NB4 (cell line): ENCODE measurements at regions not wholly inside any gene's neighbourhood (a gene's known extent, or its start where the extent isn't known, plus 50 kb on each side); places are given as distances from the start of the nearest gene placed in this dataset.

Experiments used
- DNase-seq: peaks from one replicate; pipeline ENCODE4 v3.0.0; 2010; ENCODE audit warnings: low read depth
- H3K4me3 ChIP-seq: one replicate; pipeline ENCODE4 v1.5.1; 2011; ENCODE audit warnings: mild to moderate bottlenecking, low read depth, low read length, moderate library complexity
- MYC ChIP-seq: IDR thresholded peaks from 2 replicates; pipeline ENCODE4 v1.6.1; 2011; ENCODE audit warnings: low read depth, low read length
- POLR2A ChIP-seq: IDR thresholded peaks from 2 replicates; pipeline ENCODE4 v1.6.1; 2011; ENCODE audit warnings: mild to moderate bottlenecking; ENCODE audit not compliant: insufficient read length; ENCODE audit errors: extremely low read depth
- TF ChIP-seq, protein P1 (sequence below): IDR thresholded peaks from one replicate; pipeline ENCODE4 v1.5.1; 2012; ENCODE audit warnings: low read depth, low read length
- TF ChIP-seq, protein P2 (sequence below): IDR thresholded peaks from 2 replicates; pipeline ENCODE4 v1.6.1; 2011; ENCODE audit warnings: low read depth, low read length

DNA sequence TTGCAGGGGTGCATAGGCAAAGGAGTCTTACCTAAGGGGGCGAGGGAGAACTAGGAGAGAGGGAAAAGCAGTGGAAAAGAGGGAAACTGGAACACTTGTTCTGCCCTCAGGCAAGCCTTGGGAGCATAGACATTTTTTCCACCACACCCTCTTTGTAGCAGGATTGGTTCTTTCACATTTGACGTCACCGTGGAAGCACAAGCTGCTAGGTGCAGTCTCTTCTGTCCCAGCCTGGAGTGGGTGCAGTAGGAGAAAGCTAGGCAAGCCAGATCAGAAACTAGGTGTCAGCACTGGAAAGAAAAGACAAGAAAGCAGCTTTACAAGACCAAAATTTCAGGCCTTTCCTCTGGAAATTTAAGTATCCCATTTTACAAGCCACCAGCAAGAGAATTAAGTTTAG is 440.4 kb downstream of the EFNA5 start:
- TF ChIP-seq POLR2A (no peak), MYC (no peak)
- TF ChIP-seq, protein P1, sequence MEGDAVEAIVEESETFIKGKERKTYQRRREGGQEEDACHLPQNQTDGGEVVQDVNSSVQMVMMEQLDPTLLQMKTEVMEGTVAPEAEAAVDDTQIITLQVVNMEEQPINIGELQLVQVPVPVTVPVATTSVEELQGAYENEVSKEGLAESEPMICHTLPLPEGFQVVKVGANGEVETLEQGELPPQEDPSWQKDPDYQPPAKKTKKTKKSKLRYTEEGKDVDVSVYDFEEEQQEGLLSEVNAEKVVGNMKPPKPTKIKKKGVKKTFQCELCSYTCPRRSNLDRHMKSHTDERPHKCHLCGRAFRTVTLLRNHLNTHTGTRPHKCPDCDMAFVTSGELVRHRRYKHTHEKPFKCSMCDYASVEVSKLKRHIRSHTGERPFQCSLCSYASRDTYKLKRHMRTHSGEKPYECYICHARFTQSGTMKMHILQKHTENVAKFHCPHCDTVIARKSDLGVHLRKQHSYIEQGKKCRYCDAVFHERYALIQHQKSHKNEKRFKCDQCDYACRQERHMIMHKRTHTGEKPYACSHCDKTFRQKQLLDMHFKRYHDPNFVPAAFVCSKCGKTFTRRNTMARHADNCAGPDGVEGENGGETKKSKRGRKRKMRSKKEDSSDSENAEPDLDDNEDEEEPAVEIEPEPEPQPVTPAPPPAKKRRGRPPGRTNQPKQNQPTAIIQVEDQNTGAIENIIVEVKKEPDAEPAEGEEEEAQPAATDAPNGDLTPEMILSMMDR: no peak
- TF ChIP-seq, protein P2, sequence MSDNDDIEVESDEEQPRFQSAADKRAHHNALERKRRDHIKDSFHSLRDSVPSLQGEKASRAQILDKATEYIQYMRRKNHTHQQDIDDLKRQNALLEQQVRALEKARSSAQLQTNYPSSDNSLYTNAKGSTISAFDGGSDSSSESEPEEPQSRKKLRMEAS: no peak
- no peak overlapping the region for H3K4me3 ChIP-seq
- DNase-seq: no peak

DNA sequence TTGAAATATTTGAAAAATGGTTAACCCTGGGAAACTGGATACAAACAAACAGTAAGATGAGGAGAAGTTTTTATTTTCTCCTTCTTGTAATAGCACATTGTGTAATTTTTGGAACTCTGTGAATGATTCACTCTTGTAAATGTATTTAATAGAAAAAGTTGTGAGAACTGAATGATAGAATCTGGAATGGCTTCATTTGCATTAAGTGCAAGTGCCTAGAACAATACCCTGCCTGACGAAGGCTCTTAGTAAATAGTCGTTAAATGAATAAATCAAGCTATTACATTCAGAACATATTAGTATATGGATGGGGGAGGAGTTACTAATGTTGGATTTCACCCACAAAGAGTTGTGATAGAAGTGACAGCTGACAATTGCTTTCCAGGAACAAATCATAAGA is 442.5 kb downstream of the EFNA5 start:
- no peak overlapping the region for H3K4me3 ChIP-seq
- DNase-seq: no peak
- TF ChIP-seq, protein P2: no peak
- TF ChIP-seq MYC: no peak
- TF ChIP-seq, protein P1: no peak
- no peak for TF ChIP-seq POLR2A

DNA sequence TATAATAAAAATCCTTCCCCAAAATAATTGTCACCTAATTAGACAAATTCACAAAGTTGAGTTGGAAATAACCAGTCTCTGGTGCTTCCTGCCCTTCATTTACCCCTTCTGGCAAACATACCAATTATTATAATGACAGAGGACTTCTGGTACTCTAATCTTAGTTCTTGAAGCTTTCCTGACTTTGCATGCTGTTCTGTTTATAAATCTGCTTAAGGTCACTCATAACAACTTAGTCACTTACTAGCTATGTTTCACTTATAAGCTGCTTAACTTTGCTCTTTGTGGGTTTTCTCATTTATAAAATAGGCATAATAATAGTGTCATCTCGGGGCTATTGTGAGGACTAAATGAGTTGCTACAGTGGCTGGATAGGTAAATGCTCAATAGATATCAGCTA is 446.5 kb downstream of the EFNA5 start:
- TF ChIP-seq POLR2A: no peak
- no peak for TF ChIP-seq MYC
- TF ChIP-seq, protein P1: no peak
- TF ChIP-seq, protein P2: no peak
- no peak for DNase-seq
- no peak overlapping the region for H3K4me3 ChIP-seq

DNA sequence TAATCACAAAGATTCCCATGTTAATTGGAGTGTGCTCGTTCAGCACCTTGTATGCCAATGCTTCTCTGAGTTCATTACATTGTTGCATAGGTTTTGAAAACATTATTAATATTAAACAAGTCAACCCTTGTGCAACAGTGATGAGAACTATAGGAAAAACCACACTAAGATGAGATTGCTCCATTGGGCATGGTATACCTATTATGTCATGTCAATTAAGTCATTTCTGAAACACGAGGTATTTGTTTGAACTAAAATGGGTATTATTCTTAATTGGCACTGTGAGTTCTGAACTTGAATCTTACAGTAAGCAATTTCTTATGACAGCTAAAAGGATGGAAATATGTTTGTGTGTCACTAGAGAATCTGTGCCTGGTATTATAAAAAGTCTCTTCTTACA is 447.7 kb downstream of the EFNA5 start:
- no peak for TF ChIP-seq MYC
- TF ChIP-seq, protein P1: no peak
- DNase-seq: no peak
- no peak overlapping the region for H3K4me3 ChIP-seq

DNA sequence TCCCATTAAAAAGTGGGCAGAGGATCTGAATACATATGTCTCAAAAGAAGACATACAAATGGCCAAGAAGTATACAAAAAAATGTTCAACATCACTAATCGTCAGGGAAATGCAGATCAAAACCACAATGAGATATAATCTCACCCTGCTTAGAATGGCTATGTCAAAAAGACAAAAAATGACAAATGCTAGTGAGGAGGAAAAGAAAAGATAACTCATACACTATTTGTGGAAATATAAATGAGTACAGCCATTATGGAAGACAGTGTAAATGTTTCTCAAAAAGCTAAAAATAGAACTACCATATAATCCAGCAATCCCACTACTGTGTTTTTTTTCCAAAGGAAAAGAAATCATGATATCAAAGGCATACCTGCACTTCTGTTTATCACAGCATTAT is 450.7 kb downstream of the EFNA5 start:
- TF ChIP-seq MYC (no peak), POLR2A (no peak)
- TF ChIP-seq, protein P1: no peak
- TF ChIP-seq, protein P2: no peak
- no peak for DNase-seq
- H3K4me3 ChIP-seq: no peak overlapping the region

DNA sequence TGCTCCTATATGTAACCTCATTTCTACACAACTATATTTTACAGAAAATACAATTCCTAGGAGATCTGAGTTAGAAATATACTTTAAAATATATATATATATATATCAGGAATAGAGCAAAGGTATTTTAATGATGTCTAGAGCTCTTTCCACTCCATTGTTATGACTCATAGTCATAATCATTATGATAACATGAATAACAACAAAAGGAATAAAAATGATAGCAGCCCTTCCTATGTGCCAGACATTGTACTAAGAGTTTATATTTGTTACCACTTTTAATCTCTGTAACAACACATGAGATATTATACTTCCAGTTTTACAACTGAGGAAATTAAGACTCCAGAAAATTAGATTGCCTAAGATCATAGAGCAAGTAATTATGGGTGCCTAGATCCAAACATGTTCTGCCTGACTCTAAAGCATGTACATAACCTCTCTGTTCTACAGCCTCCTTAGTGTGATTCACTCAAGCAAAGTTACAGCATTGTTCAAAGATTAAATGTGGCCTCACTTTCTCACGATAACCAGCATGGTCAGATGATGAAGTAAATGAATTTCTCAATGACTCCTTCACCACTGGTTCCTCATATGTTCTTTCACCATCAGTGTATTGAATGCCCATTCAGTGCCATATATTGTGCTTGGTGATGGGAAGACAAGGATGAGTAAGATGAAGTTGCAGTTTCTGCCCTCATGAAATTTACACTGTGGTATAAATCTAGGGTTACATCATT is 452.1 kb downstream of the EFNA5 start:
- H3K4me3 ChIP-seq: no peak overlapping the region
- TF ChIP-seq, protein P2: no peak
- no peak for TF ChIP-seq POLR2A
- no peak for TF ChIP-seq MYC
- TF ChIP-seq, protein P1: no peak
- DNase-seq: peak; percentile 23
